Endothelial cell (in vitro differentiated cells): ENCODE measurements at regions not wholly inside any gene's neighbourhood (a gene's known extent, or its start where the extent isn't known, plus 50 kb on each side); places are given as distances from the start of the nearest gene placed in this dataset.

Experiments
- DNase-seq: peaks from one replicate; pipeline ENCODE4 v3.0.0; 2021; ENCODE audit warnings: low spot score
- H3K27ac Mint-ChIP-seq: one replicate; pipeline ENCODE4 v1.8.0; 2021; ENCODE audit warnings: mixed read lengths, inconsistent platforms; ENCODE audit not compliant: unreplicated experiment
- H3K27me3 Mint-ChIP-seq: one replicate; pipeline ENCODE4 v1.8.0; 2021; ENCODE audit warnings: mild to moderate bottlenecking, moderate library complexity, mixed read lengths, inconsistent platforms; ENCODE audit not compliant: unreplicated experiment
- H3K36me3 Mint-ChIP-seq: one replicate; pipeline ENCODE4 v1.8.0; 2021; ENCODE audit warnings: mild to moderate bottlenecking, low read depth, mixed read lengths, inconsistent platforms; ENCODE audit not compliant: unreplicated experiment
- H3K4me1 Mint-ChIP-seq: one replicate; pipeline ENCODE4 v1.8.0; 2021; ENCODE audit warnings: mild to moderate bottlenecking, mixed read lengths, inconsistent platforms; ENCODE audit not compliant: unreplicated experiment
- H3K4me3 Mint-ChIP-seq: one replicate; pipeline ENCODE4 v1.8.0; 2021; ENCODE audit warnings: mild to moderate bottlenecking, mixed read lengths, inconsistent platforms; ENCODE audit not compliant: unreplicated experiment
- H3K9me3 Mint-ChIP-seq: one replicate; pipeline ENCODE4 v1.8.0; 2021; ENCODE audit warnings: mixed read lengths, inconsistent platforms; ENCODE audit not compliant: unreplicated experiment
- TF ChIP-seq, protein P1 (sequence below): fragments of 200-600 bp; sonication (generic); IDR thresholded peaks from one replicate; pipeline ENCODE4 v1.5.0; 2021; ENCODE audit warnings: antibody characterized with exemption; ENCODE audit not compliant: unreplicated experiment

DNA sequence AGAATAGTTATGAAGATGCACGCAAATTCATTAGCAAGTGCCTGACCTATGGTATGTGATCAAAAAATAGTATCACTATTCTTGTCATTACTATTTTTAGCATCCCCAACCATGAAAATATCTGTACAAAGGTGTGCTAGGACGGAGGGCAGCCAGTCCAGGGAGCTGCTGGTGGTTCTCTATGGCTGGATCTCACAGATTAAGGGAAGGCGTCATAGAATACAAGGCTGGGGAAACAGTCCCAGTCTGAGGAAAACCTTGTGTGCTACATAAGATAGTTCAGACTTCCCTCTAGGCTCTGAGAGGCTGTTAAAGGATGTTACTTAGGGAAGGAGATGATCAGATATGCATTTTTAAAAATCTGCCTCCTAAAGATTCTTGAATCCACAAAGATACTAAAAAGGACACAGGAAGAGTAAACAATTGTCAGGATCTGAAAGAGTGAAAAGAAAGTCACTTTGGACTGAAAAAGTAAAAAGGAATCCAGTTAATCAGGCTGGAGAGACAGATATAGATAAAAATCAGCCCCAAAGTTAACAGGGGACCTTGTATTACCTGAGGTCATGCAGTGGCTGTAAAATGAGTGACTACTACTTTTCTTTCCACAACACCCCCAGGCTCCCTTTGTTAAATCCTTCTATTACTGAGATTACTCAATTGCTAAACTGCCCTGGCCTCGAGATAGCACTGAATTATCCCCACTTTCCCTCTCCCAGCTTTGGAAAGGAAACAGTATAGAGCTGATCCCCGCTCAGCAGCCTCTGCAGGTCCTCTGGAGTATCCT is 108.6 kb downstream of the MAB21L3 start:
- peaks cover 2% of the 10 kb centered on the region for H3K27me3 Mint-ChIP-seq
- TF ChIP-seq, protein P1, sequence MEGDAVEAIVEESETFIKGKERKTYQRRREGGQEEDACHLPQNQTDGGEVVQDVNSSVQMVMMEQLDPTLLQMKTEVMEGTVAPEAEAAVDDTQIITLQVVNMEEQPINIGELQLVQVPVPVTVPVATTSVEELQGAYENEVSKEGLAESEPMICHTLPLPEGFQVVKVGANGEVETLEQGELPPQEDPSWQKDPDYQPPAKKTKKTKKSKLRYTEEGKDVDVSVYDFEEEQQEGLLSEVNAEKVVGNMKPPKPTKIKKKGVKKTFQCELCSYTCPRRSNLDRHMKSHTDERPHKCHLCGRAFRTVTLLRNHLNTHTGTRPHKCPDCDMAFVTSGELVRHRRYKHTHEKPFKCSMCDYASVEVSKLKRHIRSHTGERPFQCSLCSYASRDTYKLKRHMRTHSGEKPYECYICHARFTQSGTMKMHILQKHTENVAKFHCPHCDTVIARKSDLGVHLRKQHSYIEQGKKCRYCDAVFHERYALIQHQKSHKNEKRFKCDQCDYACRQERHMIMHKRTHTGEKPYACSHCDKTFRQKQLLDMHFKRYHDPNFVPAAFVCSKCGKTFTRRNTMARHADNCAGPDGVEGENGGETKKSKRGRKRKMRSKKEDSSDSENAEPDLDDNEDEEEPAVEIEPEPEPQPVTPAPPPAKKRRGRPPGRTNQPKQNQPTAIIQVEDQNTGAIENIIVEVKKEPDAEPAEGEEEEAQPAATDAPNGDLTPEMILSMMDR, result no peak
- no peaks in the 10 kb centered on the region for H3K36me3 Mint-ChIP-seq
- H3K4me3 Mint-ChIP-seq, result no peak overlapping the region
- H3K4me1 Mint-ChIP-seq, result peaks cover 5% of the 10 kb centered on the region
- no peak for DNase-seq
- H3K27ac Mint-ChIP-seq, result no peak overlapping the region
- H3K9me3 Mint-ChIP-seq, result no peaks in the 10 kb centered on the region

DNA sequence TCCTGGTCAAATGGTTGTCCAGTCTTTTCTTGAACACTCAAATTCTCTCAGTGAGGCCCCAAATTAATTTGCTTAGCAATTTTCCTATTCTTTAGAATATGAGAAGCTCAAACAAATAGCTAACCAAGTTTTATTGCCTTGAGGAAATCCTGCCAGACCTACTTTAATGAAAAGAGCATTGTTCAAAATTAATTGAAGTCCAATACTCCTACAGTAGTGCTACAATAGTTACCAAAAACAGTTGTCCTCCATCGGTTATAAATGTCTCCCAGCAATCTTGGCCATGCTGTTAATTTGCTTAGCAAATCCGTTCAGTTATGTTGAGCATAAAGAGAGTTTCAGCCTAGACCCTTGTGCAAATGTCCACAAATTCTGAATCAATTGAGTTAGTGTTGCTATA is 112.9 kb downstream of the MAB21L3 start:
- Mint-ChIP-seq H3K27me3 (peaks cover 2% of the 10 kb centered on the region), H3K4me3 (no peak overlapping the region), H3K4me1 (peaks cover 5% of the 10 kb centered on the region), H3K36me3 (no peaks in the 10 kb centered on the region), H3K9me3 (no peaks in the 10 kb centered on the region), H3K27ac (no peak overlapping the region)
- TF ChIP-seq, protein P1, result no peak
- DNase-seq, result no peak

DNA sequence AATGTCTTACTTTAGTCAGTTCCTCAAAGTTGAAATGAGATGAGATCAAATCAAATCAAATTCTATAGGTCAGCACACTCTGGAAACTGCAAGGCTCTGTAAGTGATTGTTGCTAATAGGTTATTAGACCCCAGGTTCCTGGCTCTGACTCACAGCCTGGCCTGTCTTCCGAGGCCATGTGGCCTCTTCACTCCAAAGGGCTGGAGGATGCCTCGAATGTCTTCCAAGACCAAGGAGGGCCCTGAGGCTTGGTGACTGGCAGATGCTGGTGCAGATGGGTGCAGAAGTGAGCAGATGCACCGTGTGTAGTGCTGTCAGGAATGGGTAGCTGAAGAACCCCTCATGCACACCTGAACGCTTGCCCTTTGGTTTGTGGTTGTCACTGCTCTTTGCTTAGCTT is 113.4 kb downstream of the MAB21L3 start:
- Mint-ChIP-seq H3K4me1 (peaks cover 4% of the 10 kb centered on the region), H3K27me3 (peaks cover 2% of the 10 kb centered on the region), H3K4me3 (no peak overlapping the region), H3K9me3 (no peaks in the 10 kb centered on the region), H3K36me3 (no peaks in the 10 kb centered on the region), H3K27ac (no peak overlapping the region)
- TF ChIP-seq, protein P1, result no peak
- DNase-seq, result no peak

DNA sequence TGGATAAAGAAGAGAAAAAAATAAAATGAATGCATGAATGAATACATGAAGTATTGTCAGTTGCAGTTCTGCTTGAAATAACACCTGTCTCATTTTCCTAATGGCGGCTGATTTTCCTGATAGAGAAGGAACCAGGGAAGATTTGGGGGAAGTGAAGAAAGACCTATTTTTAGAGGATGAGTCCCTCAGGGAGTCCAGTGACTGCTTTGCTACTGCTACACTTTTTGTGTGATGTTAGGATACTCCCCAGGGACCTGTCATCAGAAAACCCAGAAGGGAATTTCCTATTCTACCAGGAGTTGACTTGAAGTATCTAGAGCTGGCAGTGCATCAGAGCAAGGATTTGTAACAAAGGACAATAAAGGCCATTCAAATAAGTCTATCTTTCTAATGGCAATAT is 114.8 kb downstream of the MAB21L3 start:
- Mint-ChIP-seq H3K27ac (no peak overlapping the region), H3K36me3 (no peaks in the 10 kb centered on the region), H3K9me3 (no peaks in the 10 kb centered on the region), H3K4me1 (no peaks in the 10 kb centered on the region), H3K27me3 (peaks cover 2% of the 10 kb centered on the region), H3K4me3 (no peak overlapping the region)
- no peak for DNase-seq
- TF ChIP-seq, protein P1, result no peak

DNA sequence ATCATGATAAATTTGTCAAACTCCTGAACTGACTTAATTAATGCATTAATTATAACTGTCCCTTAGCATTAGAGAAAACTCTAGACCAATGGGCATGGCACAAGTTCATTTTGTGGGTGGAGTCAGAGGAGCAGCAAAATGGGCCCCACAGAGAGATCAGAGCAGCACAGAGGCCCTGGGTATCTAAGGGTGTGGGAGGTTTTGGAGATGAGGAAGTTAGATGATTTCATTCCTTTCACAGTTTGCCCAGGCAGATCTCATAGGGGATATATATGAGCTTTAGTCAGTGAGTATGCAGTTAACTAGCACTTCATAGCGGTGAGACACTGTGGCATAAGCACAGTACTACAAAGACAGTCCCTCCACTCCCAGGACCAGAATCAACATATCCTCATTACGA is 117.3 kb downstream of the MAB21L3 start:
- peaks cover 2% of the 10 kb centered on the region for H3K27me3 Mint-ChIP-seq
- TF ChIP-seq, protein P1, result no peak

More for the DNA sequence above, 117.3 kb downstream of the MAB21L3 start:
- Mint-ChIP-seq H3K4me3 (no peak overlapping the region), H3K4me1 (no peaks in the 10 kb centered on the region), H3K9me3 (no peaks in the 10 kb centered on the region), H3K27ac (no peak overlapping the region), H3K36me3 (no peaks in the 10 kb centered on the region)
- no peak for DNase-seq
